IMR-90 (cell line): ENCODE measurements at regions not wholly inside any gene's neighbourhood (a gene's known extent, or its start where the extent isn't known, plus 50 kb on each side); places are given as distances from the start of the nearest gene placed in this dataset.

Source experiments
- ATAC-seq: fragments of 200-7000 bp; cut with Tn5 transposase; 2 replicates; pipeline ENCODE4 v1.9.1; 2020; ENCODE audit warnings: low read depth, mild to moderate bottlenecking, moderate library complexity
- BruUV-seq: library from RNA; stranded (reverse); fragments of 400-500 nt; replicated peaks from 2 replicates; lab custom pipeline; 2021; lab: Mats Ljungman, UMichigan
- CTCF ChIA-PET: fragments of 300-600 bp; formaldehyde crosslinking; extraction: SDS; loops from one replicate; lab custom pipeline; 2021; ENCODE audit warnings: antibody characterized with exemption; lab: Yijun Ruan, JAX
- POLR2A ChIA-PET: fragments of 300-600 bp; sonication (Branson Sonifier 250); formaldehyde crosslinking; loops from one replicate; lab custom pipeline; 2022; ENCODE audit warnings: antibody characterized with exemption; ENCODE audit not compliant: unreplicated experiment; lab: Charles Lee
- DNase-seq: peaks from one replicate; pipeline ENCODE4 v3.0.0; 2013
- H2AFZ ChIP-seq: replicated peaks from 2 replicates; pipeline ENCODE3; 2013; ENCODE audit warnings: low read length, mild to moderate bottlenecking; ENCODE audit not compliant: poor library complexity
- H2AK5ac ChIP-seq: 2 replicates; pipeline ENCODE4 v1.6.1; 2013; ENCODE audit warnings: low read depth, low read length, inconsistent platforms
- H2AK9ac ChIP-seq: replicated peaks from 2 replicates; pipeline ENCODE3; 2013; ENCODE audit warnings: mild to moderate bottlenecking, low read depth, low read length, moderate library complexity; ENCODE audit not compliant: poor library complexity
- H2BK120ac ChIP-seq: 2 replicates; pipeline ENCODE4 v1.6.1; 2013; ENCODE audit warnings: low read depth, low read length, inconsistent platforms
- H2BK15ac ChIP-seq: 3 replicates; pipeline ENCODE4 v1.6.1; 2013; ENCODE audit warnings: low read depth, low read length, inconsistent platforms
- H2BK20ac ChIP-seq: 2 replicates; pipeline ENCODE4 v1.6.1; 2013; ENCODE audit warnings: low read depth, mild to moderate bottlenecking, inconsistent platforms, low read length, moderate library complexity
- H2BK5ac ChIP-seq: 2 replicates; pipeline ENCODE4 v1.6.1; 2013; ENCODE audit warnings: mild to moderate bottlenecking, low read depth, low read length, inconsistent platforms; ENCODE audit not compliant: poor library complexity, severe bottlenecking
- H3K14ac ChIP-seq: replicated peaks from 2 replicates; pipeline ENCODE4 v1.6.1; 2013; ENCODE audit warnings: low read depth, low read length, inconsistent platforms
- H3K18ac ChIP-seq: 2 replicates; pipeline ENCODE4 v1.6.1; 2013; ENCODE audit warnings: low read depth, low read length, control low read depth
- H3K23ac ChIP-seq: 2 replicates; pipeline ENCODE4 v1.6.1; 2013; ENCODE audit warnings: low read depth, low read length, inconsistent platforms
- H3K27ac ChIP-seq: 2 replicates; pipeline ENCODE4 v1.5.1; 2013; ENCODE audit warnings: mild to moderate bottlenecking, control low read depth, low read length; ENCODE audit not compliant: insufficient read depth
- H3K27me3 ChIP-seq: 2 replicates; pipeline ENCODE4 v1.6.1; 2013; ENCODE audit warnings: low read length; ENCODE audit not compliant: control insufficient read depth, insufficient read depth
- H3K36me3 ChIP-seq: 2 replicates; pipeline ENCODE4 v1.6.1; 2013; ENCODE audit warnings: low read length, mixed read lengths; ENCODE audit not compliant: control insufficient read depth, insufficient read depth
- H3K4ac ChIP-seq: 2 replicates; pipeline ENCODE4 v1.6.1; 2013; ENCODE audit warnings: low read depth, low read length, inconsistent platforms
- H3K4me1 ChIP-seq: 2 replicates; pipeline ENCODE4 v1.6.1; 2013; ENCODE audit warnings: low read length, mixed read lengths; ENCODE audit not compliant: control insufficient read depth, insufficient read depth
- H3K4me2 ChIP-seq: 2 replicates; pipeline ENCODE4 v1.6.1; 2013; ENCODE audit warnings: low read depth, mild to moderate bottlenecking, control low read depth, low read length, moderate library complexity
- H3K4me3 ChIP-seq: 2 replicates; pipeline ENCODE4 v1.5.1; 2013; ENCODE audit warnings: low read depth, mild to moderate bottlenecking, control low read depth, low read length, moderate library complexity; ENCODE audit not compliant: insufficient read depth
- H3K56ac ChIP-seq: 2 replicates; pipeline ENCODE4 v1.6.1; 2013; ENCODE audit warnings: low read length, inconsistent platforms; ENCODE audit not compliant: insufficient read depth; ENCODE audit errors: extremely low read depth
- H3K79me1 ChIP-seq, 2 experiments: 2 replicates each; pipeline ENCODE4 v1.6.1; 2013; ENCODE audit warnings: low read length in 2 of 2, inconsistent platforms in 1 of 2, low read depth in 1 of 2
- H3K9ac ChIP-seq: 2 replicates; pipeline ENCODE4 v1.6.1; 2013; ENCODE audit warnings: low read depth, low read length, control low read depth
- H3K9me1 ChIP-seq: 2 replicates; pipeline ENCODE4 v1.6.1; 2013; ENCODE audit warnings: low read length, inconsistent platforms; ENCODE audit not compliant: insufficient read depth
- H3K9me3 ChIP-seq: 2 replicates; pipeline ENCODE4 v1.6.1; 2013; ENCODE audit warnings: low read length; ENCODE audit not compliant: control insufficient read depth, insufficient read depth
- H4K20me1 ChIP-seq: 2 replicates; pipeline ENCODE4 v1.6.1; 2013; ENCODE audit warnings: low read length, inconsistent platforms; ENCODE audit not compliant: insufficient read depth
- H4K5ac ChIP-seq: 2 replicates; pipeline ENCODE4 v1.6.1; 2013; ENCODE audit warnings: mild to moderate bottlenecking, low read depth, low read length, control low read depth
- H4K8ac ChIP-seq, 2 experiments: 2 replicates each; pipeline ENCODE4 v1.6.1; 2013; ENCODE audit warnings: low read depth in 2 of 2, low read length in 2 of 2, control low read depth in 1 of 2, inconsistent platforms in 1 of 2
- H4K91ac ChIP-seq: 2 replicates; pipeline ENCODE4 v1.6.1; 2013; ENCODE audit warnings: low read depth, low read length, inconsistent platforms; ENCODE audit not compliant: insufficient read depth
- BHLHE40 ChIP-seq: fragments of 150-350 bp; IDR thresholded peaks from 2 replicates; pipeline ENCODE4 v1.6.1; 2016; ENCODE audit warnings: mild to moderate bottlenecking, low read depth, low read length
- CHD1 ChIP-seq: IDR thresholded peaks from 2 replicates; pipeline ENCODE4 v1.6.1; 2012; ENCODE audit warnings: low read depth, low read length, improper control_type of control experiment
- MAFK ChIP-seq: IDR thresholded peaks from 2 replicates; pipeline ENCODE4 v1.6.1; 2012; ENCODE audit warnings: low read depth, low read length, improper control_type of control experiment
- MAZ ChIP-seq: IDR thresholded peaks from 2 replicates; pipeline ENCODE4 v1.6.1; 2012; ENCODE audit warnings: low read depth, mild to moderate bottlenecking, low read length, improper control_type of control experiment, moderate library complexity, borderline replicate concordance
- MXI1 ChIP-seq: IDR thresholded peaks from 2 replicates; pipeline ENCODE4 v1.6.1; 2012; ENCODE audit warnings: low read depth, mild to moderate bottlenecking, low read length, moderate library complexity, borderline replicate concordance
- RAD21 ChIP-seq: IDR thresholded peaks from 2 replicates; pipeline ENCODE4 v1.6.1; 2012; ENCODE audit warnings: low read length, improper control_type of control experiment
- SMC3 ChIP-seq: fragments of 150-350 bp; IDR thresholded peaks from 2 replicates; pipeline ENCODE4 v1.6.1; 2016; ENCODE audit warnings: low read depth, mild to moderate bottlenecking, antibody characterized with exemption, low read length, moderate library complexity
- WGBS, 2 experiments: methylation state at CpG; one replicate each; pipeline versions ENCODE4 v1.1.5 to v1.1.7; 2013; ENCODE audit warnings: missing lambda C conversion rate in 2 of 2; ENCODE audit not compliant: insufficient read length in 1 of 2; ENCODE audit errors: extremely low coverage in 2 of 2; 5-methylcytosine and 5-hydroxymethylcytosine counted together
- dilution Hi-C: fragments of 300-500 bp; cut with HindIII; formaldehyde crosslinking; loops from one replicate; pipeline ENCODE4 v1.14.3; 2018; ENCODE audit warnings: low sequenced_read_pairs; ENCODE audit not compliant: unreplicated experiment
- in situ Hi-C: fragments of 300-500 bp; cut with MboI; formaldehyde crosslinking; loops from 3 replicates; pipeline ENCODE4 v1.14.3; 2019; ENCODE audit warnings: low sequenced_read_pairs, inconsistent platforms, mixed read lengths
- intact Hi-C: fragments of 100-400 bp; cut with micrococcal nuclease; formaldehyde crosslinking; loops from 2 replicates; pipeline ENCODE4 v1.10.0; 2022
- TF ChIP-seq, protein P1 (sequence below): fragments of 150-350 bp; IDR thresholded peaks from 2 replicates; pipeline ENCODE4 v1.6.1; 2016; ENCODE audit warnings: low read depth, mild to moderate bottlenecking, low read length, moderate library complexity, borderline replicate concordance
- TF ChIP-seq, protein P2 (sequence below): fragments of 150-350 bp; IDR thresholded peaks from 2 replicates; pipeline ENCODE4 v1.6.1; 2017; ENCODE audit warnings: mild to moderate bottlenecking, antibody characterized with exemption, low read length, low read depth

DNA sequence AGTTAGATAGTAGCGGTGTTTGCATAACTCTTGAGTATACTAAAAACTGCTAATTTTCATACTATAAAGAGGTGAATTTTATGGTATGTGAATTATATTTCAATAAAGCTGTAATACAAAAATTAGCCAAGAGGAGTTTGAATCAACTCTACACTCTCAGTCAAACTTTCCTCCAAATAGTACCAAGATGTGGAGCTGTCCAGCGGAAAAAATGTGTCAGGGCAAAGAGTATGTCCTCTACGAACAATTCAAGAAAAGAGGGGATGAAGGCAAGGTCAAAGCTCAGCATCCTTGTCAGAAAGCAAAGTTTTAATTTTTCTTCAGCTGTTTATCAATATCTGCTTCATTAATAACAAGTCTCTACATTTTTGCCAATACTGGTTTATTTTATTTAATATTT is 51.8 kb upstream of the CDC14C start:
- Histone ChIP-seq H2BK120ac (no peak overlapping the region), H4K8ac (no peak overlapping the region)
- BruUV-seq, result no TSS peak

More for the DNA sequence above, 51.8 kb upstream of the CDC14C start:
- Histone ChIP-seq H3K4me1 (no peaks in the 10 kb centered on the region), H3K14ac (no peak overlapping the region), H3K9ac (no peak overlapping the region), H2BK5ac (no peak overlapping the region), H2AK9ac (no peak overlapping the region), H3K23ac (no peak overlapping the region), H4K91ac (no peak overlapping the region), H2AK5ac (no peak overlapping the region), H3K4me2 (no peak overlapping the region), H3K27ac (no peak overlapping the region), H3K18ac (no peak overlapping the region), H2BK20ac (no peak overlapping the region), H4K5ac (no peak overlapping the region), H3K4me3 (no peak overlapping the region), H3K36me3 (no peaks in the 10 kb centered on the region), H3K9me1 (no peaks in the 10 kb centered on the region), H3K79me1 (no peaks in the 10 kb centered on the region), H2BK15ac (no peak overlapping the region), H4K20me1 (no peaks in the 10 kb centered on the region), H3K27me3 (no peaks in the 10 kb centered on the region), H2AFZ (no peak overlapping the region), H3K56ac (no peak overlapping the region), H3K4ac (no peak overlapping the region), H3K9me3 (peaks cover 5% of the 10 kb centered on the region)
- TF ChIP-seq MAZ (no peak), BHLHE40 (no peak), CHD1 (no peak), SMC3 (no peak), MXI1 (no peak), MAFK (no peak), RAD21 (no peak)
- TF ChIP-seq, protein P1, sequence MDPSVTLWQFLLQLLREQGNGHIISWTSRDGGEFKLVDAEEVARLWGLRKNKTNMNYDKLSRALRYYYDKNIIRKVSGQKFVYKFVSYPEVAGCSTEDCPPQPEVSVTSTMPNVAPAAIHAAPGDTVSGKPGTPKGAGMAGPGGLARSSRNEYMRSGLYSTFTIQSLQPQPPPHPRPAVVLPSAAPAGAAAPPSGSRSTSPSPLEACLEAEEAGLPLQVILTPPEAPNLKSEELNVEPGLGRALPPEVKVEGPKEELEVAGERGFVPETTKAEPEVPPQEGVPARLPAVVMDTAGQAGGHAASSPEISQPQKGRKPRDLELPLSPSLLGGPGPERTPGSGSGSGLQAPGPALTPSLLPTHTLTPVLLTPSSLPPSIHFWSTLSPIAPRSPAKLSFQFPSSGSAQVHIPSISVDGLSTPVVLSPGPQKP, result no peak
- TF ChIP-seq, protein P2, sequence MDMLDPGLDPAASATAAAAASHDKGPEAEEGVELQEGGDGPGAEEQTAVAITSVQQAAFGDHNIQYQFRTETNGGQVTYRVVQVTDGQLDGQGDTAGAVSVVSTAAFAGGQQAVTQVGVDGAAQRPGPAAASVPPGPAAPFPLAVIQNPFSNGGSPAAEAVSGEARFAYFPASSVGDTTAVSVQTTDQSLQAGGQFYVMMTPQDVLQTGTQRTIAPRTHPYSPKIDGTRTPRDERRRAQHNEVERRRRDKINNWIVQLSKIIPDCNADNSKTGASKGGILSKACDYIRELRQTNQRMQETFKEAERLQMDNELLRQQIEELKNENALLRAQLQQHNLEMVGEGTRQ, result no peak
- CTCF ChIA-PET, result no interaction called here
- dilution Hi-C loops, result no loop called here
- no CpG with 5 or more reads among the region's 3 CpGs for WGBS, 2 experiments
- no peak for ATAC-seq
- POLR2A ChIA-PET, result no interaction called here
- no peak for DNase-seq
- in situ Hi-C loops, result no loop called here
- intact Hi-C loops, result no loop called here
